Psoas muscle (tissue), 7 donors: ENCODE measurements at regions not wholly inside any gene's neighbourhood (a gene's known extent, or its start where the extent isn't known, plus 50 kb on each side); places are given as distances from the start of the nearest gene placed in this dataset.

Source experiments
- ATAC-seq, 4 donors: fragments of 200-7000 bp; cut with Tn5 transposase; one replicate each; pipeline ENCODE4 v1.9.1; 2020; ENCODE audit warnings: moderate library complexity in 3 of 4, mild to moderate bottlenecking in 2 of 4
- DNase-seq, 2 donors: peaks; one replicate each; pipeline ENCODE4 v3.0.0-alpha.2; 2020
- H3K27ac ChIP-seq: fragments of 200-600 bp; one replicate; pipeline ENCODE4 v1.8.0; 2022
- H3K27me3 ChIP-seq, 3 donors: fragments of 200-600 bp in 1 of 3; one replicate each; pipeline versions ENCODE4 v1.6.1 to v1.8.0; 2013 to 2022; ENCODE audit warnings: low read length in 2 of 3, mild to moderate bottlenecking in 2 of 3, moderate library complexity in 1 of 3; ENCODE audit not compliant: insufficient read depth in 3 of 3
- H3K36me3 ChIP-seq, 2 donors: fragments of 200-600 bp in 1 of 2; one replicate each; pipeline versions ENCODE4 v1.6.1 to v1.8.0; 2013 to 2022; ENCODE audit warnings: low read depth in 1 of 2, mild to moderate bottlenecking in 1 of 2, moderate library complexity in 1 of 2; ENCODE audit not compliant: insufficient read depth in 1 of 2
- H3K4me1 ChIP-seq: fragments of 200-600 bp; one replicate; pipeline ENCODE4 v1.8.0; 2022
- H3K4me3 ChIP-seq: fragments of 200-600 bp; one replicate; pipeline ENCODE4 v1.8.0; 2022; ENCODE audit warnings: mild to moderate bottlenecking
- H3K9me3 ChIP-seq: fragments of 200-600 bp; one replicate; pipeline ENCODE4 v1.8.0; 2022
- WGBS, 3 donors: extraction: QIAGEN DNeasy Blood & Tissue Kit; methylation state at CpG; one replicate each; pipeline versions ENCODE4 v1.1.6 to v1.1.7; 2013; 5-methylcytosine and 5-hydroxymethylcytosine counted together
- intact Hi-C, 2 donors: fragments of 100-400 bp; cut with DNase I; formaldehyde crosslinking; loops; one replicate each; pipeline versions ENCODE4 v1.11.0 to v1.14.2; 2022
- TF ChIP-seq, protein P1 (sequence below): fragments of 200-600 bp; IDR thresholded peaks from one replicate; pipeline ENCODE4 v1.8.0; 2022; ENCODE audit warnings: antibody characterized with exemption
- donor health status: healthy with polysubstance abuse.
- donor health status: DM: no; HTN: no; CAD: no; lungs with moderate emphysema.
- donor health status: Bipolar disorder and iron deficiency.
- donor health status: healthy.
- donor health status: DM: yes; HTN: yes; CAD: no.
- donor health status: DM: no; HTN: no; CAD: no.
- donor health status: DM: yes; HTN: yes; CAD: no.

DNA sequence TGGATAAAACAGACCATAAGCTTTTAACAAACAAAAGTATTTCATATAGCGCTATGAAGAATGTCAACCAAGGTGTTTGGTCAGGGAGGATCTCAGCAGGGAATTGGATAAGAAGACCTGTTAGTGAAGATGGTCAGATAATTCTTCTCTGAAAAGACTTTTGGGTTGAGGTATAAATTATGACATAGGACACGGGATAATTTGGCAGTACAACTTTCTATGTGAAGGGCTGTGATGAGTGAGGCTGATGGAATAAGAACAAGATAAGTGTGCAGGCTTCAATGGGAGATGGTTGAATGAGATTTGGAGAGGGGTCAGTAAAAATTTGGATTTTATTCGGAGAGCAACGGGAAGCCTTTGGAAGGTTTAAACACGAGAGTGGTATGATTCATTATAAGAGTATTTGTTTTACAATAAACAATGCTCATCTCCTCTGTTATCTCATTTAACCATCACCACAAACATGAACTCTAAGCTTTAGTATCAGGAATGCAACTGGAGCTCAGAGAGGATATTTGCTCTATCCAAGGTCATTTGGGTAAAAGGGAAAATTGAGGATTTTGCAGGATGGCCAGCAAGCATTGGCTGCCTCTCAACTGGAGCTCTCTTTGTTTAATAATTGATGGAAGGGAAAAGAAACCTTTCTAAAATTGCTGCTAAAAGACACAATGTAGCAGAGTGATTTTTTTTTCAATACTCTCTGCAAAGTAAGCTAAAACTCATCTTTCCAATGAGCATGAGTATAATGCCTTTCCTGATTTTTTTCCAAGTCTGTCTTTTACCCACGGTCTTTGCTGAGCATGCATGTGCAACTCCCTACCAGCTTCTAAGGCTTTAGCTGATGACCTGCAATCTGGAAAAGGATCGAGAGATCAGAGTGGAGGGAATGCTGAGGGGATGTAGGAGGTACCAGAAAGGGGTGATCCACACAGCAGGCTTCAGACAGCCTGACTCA, 534.0 kb downstream of the CBLN4 start:
- WGBS, 3 donors = 47 to 55% (median 50%) methylated on average over 7 of the region's 7 CpGs
- intact Hi-C loops = no loop called here

DNA sequence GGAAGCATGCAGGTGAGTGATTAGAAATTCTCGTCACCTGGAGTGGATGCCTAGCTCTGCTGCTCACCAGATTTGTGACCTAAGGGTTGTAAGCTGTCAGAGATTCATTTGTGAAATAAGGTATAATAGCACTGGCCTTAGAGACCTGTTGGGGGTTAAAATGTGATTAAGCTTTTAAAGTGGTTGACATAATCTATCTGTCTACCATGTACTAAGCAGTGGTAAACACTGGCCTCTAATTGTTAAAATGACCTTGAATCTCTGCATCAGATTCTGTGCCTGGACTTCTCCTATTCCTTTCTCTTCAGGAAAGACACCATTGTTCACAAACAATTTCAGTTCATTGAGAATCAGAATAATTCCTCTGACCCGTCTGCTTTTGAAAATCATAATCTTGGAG, 536.2 kb downstream of the CBLN4 start:
- no peak overlapping the region for H3K4me3 ChIP-seq
- H3K36me3 ChIP-seq = no peaks in the 10 kb centered on the region
- H3K27ac ChIP-seq = no peak overlapping the region
- no peaks in the 10 kb centered on the region for H3K4me1 ChIP-seq
- ATAC-seq (no peak), DNase-seq (no peak)
- H3K9me3 ChIP-seq = no peaks in the 10 kb centered on the region
- H3K27me3 ChIP-seq = no peaks in the 10 kb centered on the region
- TF ChIP-seq, protein P1, sequence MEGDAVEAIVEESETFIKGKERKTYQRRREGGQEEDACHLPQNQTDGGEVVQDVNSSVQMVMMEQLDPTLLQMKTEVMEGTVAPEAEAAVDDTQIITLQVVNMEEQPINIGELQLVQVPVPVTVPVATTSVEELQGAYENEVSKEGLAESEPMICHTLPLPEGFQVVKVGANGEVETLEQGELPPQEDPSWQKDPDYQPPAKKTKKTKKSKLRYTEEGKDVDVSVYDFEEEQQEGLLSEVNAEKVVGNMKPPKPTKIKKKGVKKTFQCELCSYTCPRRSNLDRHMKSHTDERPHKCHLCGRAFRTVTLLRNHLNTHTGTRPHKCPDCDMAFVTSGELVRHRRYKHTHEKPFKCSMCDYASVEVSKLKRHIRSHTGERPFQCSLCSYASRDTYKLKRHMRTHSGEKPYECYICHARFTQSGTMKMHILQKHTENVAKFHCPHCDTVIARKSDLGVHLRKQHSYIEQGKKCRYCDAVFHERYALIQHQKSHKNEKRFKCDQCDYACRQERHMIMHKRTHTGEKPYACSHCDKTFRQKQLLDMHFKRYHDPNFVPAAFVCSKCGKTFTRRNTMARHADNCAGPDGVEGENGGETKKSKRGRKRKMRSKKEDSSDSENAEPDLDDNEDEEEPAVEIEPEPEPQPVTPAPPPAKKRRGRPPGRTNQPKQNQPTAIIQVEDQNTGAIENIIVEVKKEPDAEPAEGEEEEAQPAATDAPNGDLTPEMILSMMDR = no peak
- WGBS, 3 donors = 55 to 60% (median 58%) methylated on average over 2 of the region's 2 CpGs
- intact Hi-C loops = no loop called here

More for the DNA sequence above, 534.0 kb downstream of the CBLN4 start:
- Histone ChIP-seq H3K9me3 (no peaks in the 10 kb centered on the region), H3K36me3 (no peaks in the 10 kb centered on the region), H3K27me3 (no peaks in the 10 kb centered on the region), H3K27ac (no peak overlapping the region), H3K4me3 (no peak overlapping the region), H3K4me1 (no peaks in the 10 kb centered on the region)
- TF ChIP-seq, protein P1 = no peak
- DNase-seq (no peak), ATAC-seq (no peak)

DNA sequence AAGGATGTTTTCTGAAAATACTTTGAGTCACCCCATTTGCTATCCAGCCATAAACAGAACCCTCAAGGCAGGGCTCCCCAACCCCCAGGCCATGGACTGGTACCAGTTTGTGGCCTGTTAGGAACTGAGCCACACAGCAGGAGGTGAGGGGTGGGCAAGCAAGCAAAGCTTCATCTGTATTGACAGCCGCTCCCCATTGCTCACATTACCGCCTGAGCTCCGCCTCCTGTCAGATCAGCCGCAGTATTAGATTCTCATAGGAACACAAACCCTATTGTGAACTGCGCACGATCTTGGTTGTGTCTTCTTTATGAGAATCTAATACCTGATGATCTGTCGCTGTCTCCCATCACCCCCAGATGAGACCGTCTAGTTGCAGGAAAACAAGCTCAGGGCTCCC, 543.8 kb downstream of the CBLN4 start:
- TF ChIP-seq, protein P1 = no peak
- 94 to 97% (median 97%) methylated on average over 8 of the region's 8 CpGs for WGBS, 3 donors
- intact Hi-C loops = no loop called here
- DNase-seq (no peak), ATAC-seq (no peak)
- H3K36me3 ChIP-seq = no peaks in the 10 kb centered on the region
- no peaks in the 10 kb centered on the region for H3K27me3 ChIP-seq
- H3K4me1 ChIP-seq = no peaks in the 10 kb centered on the region
- no peak overlapping the region for H3K27ac ChIP-seq
- no peaks in the 10 kb centered on the region for H3K9me3 ChIP-seq
- H3K4me3 ChIP-seq = no peak overlapping the region

DNA sequence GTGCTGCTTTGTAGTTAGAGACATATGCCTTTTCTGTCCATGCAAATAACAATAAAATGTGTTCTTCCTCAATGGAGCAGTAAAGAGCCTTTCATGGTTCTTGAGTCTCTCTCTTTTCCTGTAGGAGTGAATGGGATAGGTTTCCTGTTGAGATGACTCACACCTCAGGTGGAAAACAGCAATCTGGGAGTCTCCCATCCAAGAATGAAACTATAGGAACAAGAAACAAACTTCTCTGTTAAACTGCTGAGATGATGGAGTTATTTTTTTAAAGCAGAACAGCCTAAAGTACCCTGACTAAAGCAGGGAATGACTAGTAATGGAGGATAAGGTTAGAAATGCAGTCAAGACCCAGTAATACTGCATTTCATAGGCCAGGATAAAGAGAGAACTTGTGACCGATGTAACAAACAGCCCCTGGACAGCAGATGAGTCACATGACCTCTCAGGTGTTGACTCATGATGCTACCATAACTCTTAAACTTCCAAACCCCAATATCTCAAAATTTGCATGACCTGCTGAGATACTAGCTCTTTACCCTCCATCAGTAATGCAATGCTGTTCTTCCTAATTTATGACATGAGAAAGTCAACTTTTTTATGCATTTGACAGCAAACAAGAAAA, 548.9 kb downstream of the CBLN4 start:
- WGBS, 3 donors = 77 to 86% (median 82%) methylated on average over 1 of the region's 1 CpG
- ATAC-seq (no peak), DNase-seq (no peak)
- intact Hi-C loops = no loop called here
- Histone ChIP-seq H3K9me3 (no peaks in the 10 kb centered on the region), H3K4me1 (no peaks in the 10 kb centered on the region), H3K36me3 (no peaks in the 10 kb centered on the region), H3K27me3 (no peaks in the 10 kb centered on the region), H3K27ac (no peak overlapping the region), H3K4me3 (no peak overlapping the region)
- TF ChIP-seq, protein P1 = no peak
